GM12878 (cell line): ENCODE measurements at regions not wholly inside any gene's neighbourhood (a gene's known extent, or its start where the extent isn't known, plus 50 kb on each side); places are given as distances from the start of the nearest gene placed in this dataset.

Experiments
- ATAC-seq: fragments of 200-7000 bp; cut with Tn5 transposase; 3 replicates; pipeline ENCODE4 v1.9.1; 2020; ENCODE audit warnings: mild to moderate bottlenecking, moderate library complexity
- BruUV-seq: library from RNA; stranded (reverse); fragments of 400-500 nt; replicated peaks from 2 replicates; lab custom pipeline; 2021; lab: Mats Ljungman, UMichigan
- CTCF ChIA-PET: fragments of 300-600 bp; sonication (Branson Sonifier 250); formaldehyde crosslinking; extraction: SDS; loops from one replicate; lab custom pipeline; 2021; ENCODE audit warnings: inconsistent platforms; lab: Yijun Ruan, JAX
- POLR2A ChIA-PET: fragments of 350-600 bp; formaldehyde crosslinking; extraction: SDS; loops from one replicate; lab custom pipeline; 2021; ENCODE audit warnings: inconsistent platforms; lab: Charles Lee
- RAD21 ChIA-PET: fragments of 300-600 bp; sonication (Branson Sonifier 250); formaldehyde crosslinking; loops from one replicate; lab custom pipeline; 2023; ENCODE audit warnings: antibody characterized with exemption; ENCODE audit not compliant: unreplicated experiment; lab: Charles Lee
- SMC1A ChIA-PET: fragments of 300-600 bp; sonication (Branson Sonifier 250); formaldehyde crosslinking; loops from one replicate; lab custom pipeline; 2023; ENCODE audit not compliant: unreplicated experiment, uncharacterized antibody; lab: Charles Lee
- DNase-seq: peaks from one replicate; pipeline ENCODE4 v3.0.0-alpha.2; 2011; ENCODE audit warnings: low read depth, low spot score
- FAIRE-seq: peaks from 3 replicates; lab custom pipeline; 2011; peaks lifted over from hg19 to GRCh38; lab: Jason Lieb, UNC
- H2AFZ ChIP-seq: 2 replicates; pipeline ENCODE4 v1.6.0; 2011; ENCODE audit warnings: low read depth, low read length, control low read depth; ENCODE audit not compliant: control insufficient read depth
- H3K27ac ChIP-seq: 2 replicates; pipeline ENCODE4 v1.5.1; 2011; ENCODE audit warnings: control low read depth; ENCODE audit not compliant: control insufficient read depth, insufficient read depth
- H3K27me3 ChIP-seq, 2 experiments: replicated peaks in 1 of 2; 2 replicates each; pipeline versions ENCODE4 v1.6.0 to v1.6.1; 2011; ENCODE audit warnings: low read length in 1 of 2; ENCODE audit not compliant: control insufficient read depth in 2 of 2, insufficient read depth in 2 of 2
- H3K36me3 ChIP-seq, 2 experiments: 2 replicates each; pipeline ENCODE4 v1.5.1; 2011; ENCODE audit warnings: low read length in 1 of 2; ENCODE audit not compliant: control insufficient read depth in 2 of 2, insufficient read depth in 2 of 2
- H3K4me1 ChIP-seq: 2 replicates; pipeline ENCODE4 v1.6.1; 2011; ENCODE audit warnings: mild to moderate bottlenecking, low read length, moderate library complexity, mixed read lengths; ENCODE audit not compliant: control insufficient read depth, insufficient read depth
- H3K4me2 ChIP-seq: 2 replicates; pipeline ENCODE4 v1.6.0; 2011; ENCODE audit warnings: control low read depth; ENCODE audit not compliant: control insufficient read depth, insufficient read depth
- H3K4me3 ChIP-seq: fragments of 200-600 bp; sonication (generic); 2 replicates; pipeline ENCODE4 v1.5.1; 2016
- H3K79me2 ChIP-seq: 2 replicates; pipeline ENCODE4 v1.6.0; 2011; ENCODE audit warnings: low read length; ENCODE audit not compliant: control insufficient read depth, insufficient read depth
- H3K9ac ChIP-seq: 2 replicates; pipeline ENCODE4 v1.8.0; 2011; ENCODE audit warnings: low read length, control low read depth, mixed read lengths; ENCODE audit not compliant: control insufficient read depth, insufficient read depth
- H3K9me3 ChIP-seq: replicated peaks from 3 replicates; pipeline ENCODE4 v1.5.1; 2011; ENCODE audit warnings: mild to moderate bottlenecking, low read length; ENCODE audit not compliant: control insufficient read depth, insufficient read depth
- H4K20me1 ChIP-seq: 2 replicates; pipeline ENCODE4 v1.6.0; 2011; ENCODE audit not compliant: control insufficient read depth, insufficient read depth
- BCL11A ChIP-seq: IDR thresholded peaks from 2 replicates; pipeline ENCODE4 v1.6.1; 2011; ENCODE audit warnings: low read depth, low read length
- CBFB ChIP-seq: IDR thresholded peaks from 2 replicates; pipeline ENCODE4 v1.6.1; 2016; ENCODE audit warnings: antibody characterized with exemption, low read depth
- CBX5 ChIP-seq: sonication (generic); IDR thresholded peaks from 2 replicates; pipeline ENCODE4 v1.6.1; 2016; ENCODE audit warnings: low read depth, moderate library complexity, mild to moderate bottlenecking, inconsistent platforms
- EGR1 ChIP-seq, 2 experiments: IDR thresholded peaks; 1 replicate in 1 of 2; 2 replicates in 1 of 2; pipeline ENCODE4 v1.6.1; 2011 to 2012; ENCODE audit warnings: low read depth in 2 of 2, low read length in 2 of 2, borderline replicate concordance in 1 of 2, mild to moderate bottlenecking in 1 of 2, moderate library complexity in 1 of 2
- FOS ChIP-seq: IDR thresholded peaks from 3 replicates; pipeline ENCODE4 v1.6.1; 2011; ENCODE audit warnings: borderline replicate concordance; ENCODE audit not compliant: insufficient read length; ENCODE audit errors: extremely low read depth
- FOXK2 ChIP-seq: fragments of 450-650 bp; IDR thresholded peaks from 2 replicates; pipeline ENCODE4 v1.6.1; 2017; ENCODE audit warnings: mild to moderate bottlenecking, moderate library complexity
- GABPA ChIP-seq: IDR thresholded peaks from 2 replicates; pipeline ENCODE4 v1.6.1; 2014; ENCODE audit warnings: antibody characterized with exemption, low read depth, mild to moderate bottlenecking, inconsistent platforms
- HDAC2 ChIP-seq: fragments of 200-600 bp; sonication (generic); IDR thresholded peaks from 2 replicates; pipeline ENCODE4 v1.6.1; 2017
- LARP7 ChIP-seq: fragments of 450-650 bp; IDR thresholded peaks from 2 replicates; pipeline ENCODE4 v1.6.1; 2017; ENCODE audit warnings: mild to moderate bottlenecking
- MTA3 ChIP-seq: IDR thresholded peaks from 2 replicates; pipeline ENCODE4 v1.6.1; 2012; ENCODE audit warnings: low read length, inconsistent platforms, borderline replicate concordance
- POLR2A ChIP-seq: IDR thresholded peaks from 2 replicates; pipeline ENCODE4 v1.6.1; 2011; ENCODE audit warnings: low read depth, mild to moderate bottlenecking, low read length
- SMAD1 ChIP-seq: fragments of 450-650 bp; IDR thresholded peaks from 2 replicates; pipeline ENCODE4 v1.6.1; 2018; ENCODE audit warnings: mild to moderate bottlenecking, low read depth; ENCODE audit not compliant: partially characterized antibody
- STAT1 ChIP-seq: fragments of 450-650 bp; conservative IDR thresholded peaks from 2 replicates; pipeline ENCODE4 v1.6.1; 2014; ENCODE audit warnings: antibody characterized with exemption, mild to moderate bottlenecking
- TCF7 ChIP-seq: IDR thresholded peaks from 2 replicates; pipeline ENCODE4 v1.6.1; 2014; ENCODE audit warnings: antibody characterized with exemption, borderline replicate concordance
- ZNF24 ChIP-seq: fragments of 450-650 bp; IDR thresholded peaks from 2 replicates; pipeline ENCODE4 v1.6.1; 2017; ENCODE audit warnings: antibody characterized with exemption, mild to moderate bottlenecking
- WGBS: methylation state at CpG from one replicate; pipeline ENCODE4 v1.1.6; 2016; ENCODE audit warnings: low lambda C conversion rate; ENCODE audit not compliant: insufficient replicate concordance, insufficient coverage; ENCODE audit errors: missing lambda C conversion rate; 5-methylcytosine and 5-hydroxymethylcytosine counted together
- in situ Hi-C: fragments of 300-500 bp; cut with MboI; formaldehyde crosslinking; loops from 9 replicates; pipeline ENCODE4 v1.14.3; 2018; ENCODE audit warnings: mixed read lengths
- intact Hi-C: fragments of 100-400 bp; cut with micrococcal nuclease; formaldehyde crosslinking; loops from one replicate; pipeline ENCODE4 v1.14.2; 2022; ENCODE audit not compliant: unreplicated experiment
- TF ChIP-seq, protein P1 (sequence below): fragments of 450-650 bp; IDR thresholded peaks from 2 replicates; pipeline ENCODE4 v1.6.1; 2017; ENCODE audit warnings: low read depth, mild to moderate bottlenecking, moderate library complexity
- TF ChIP-seq, protein P2 (sequence below): fragments of 450-650 bp; IDR thresholded peaks from 2 replicates; pipeline ENCODE4 v1.6.1; 2014; ENCODE audit warnings: mild to moderate bottlenecking

DNA sequence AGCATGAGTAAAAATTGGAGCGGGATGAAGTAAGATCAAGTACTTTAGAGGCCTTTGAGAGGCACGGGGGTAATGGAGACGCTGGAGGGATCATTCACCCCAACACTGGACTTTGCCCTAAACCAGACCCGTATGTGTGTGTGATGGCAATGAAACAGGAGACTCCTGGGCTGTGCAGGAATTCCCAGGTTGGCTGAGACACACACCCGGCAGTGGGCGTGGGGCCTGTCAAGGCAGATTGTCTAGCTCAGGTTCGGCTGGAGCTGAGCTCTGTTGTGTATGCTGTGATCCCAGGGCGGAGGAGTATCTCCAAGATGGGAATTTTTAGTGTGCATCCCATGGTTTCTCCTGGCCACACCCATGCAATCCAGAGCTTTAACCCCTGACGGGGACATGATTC is 83.2 kb upstream of the MC2R start:
- no peak for TF ChIP-seq SMAD1
- no peak for TF ChIP-seq MTA3
- no peak for TF ChIP-seq CBX5
- TF ChIP-seq HDAC2 = no peak
- TF ChIP-seq STAT1 = no peak
- TF ChIP-seq ZNF24 = no peak
- TF ChIP-seq, protein P1, sequence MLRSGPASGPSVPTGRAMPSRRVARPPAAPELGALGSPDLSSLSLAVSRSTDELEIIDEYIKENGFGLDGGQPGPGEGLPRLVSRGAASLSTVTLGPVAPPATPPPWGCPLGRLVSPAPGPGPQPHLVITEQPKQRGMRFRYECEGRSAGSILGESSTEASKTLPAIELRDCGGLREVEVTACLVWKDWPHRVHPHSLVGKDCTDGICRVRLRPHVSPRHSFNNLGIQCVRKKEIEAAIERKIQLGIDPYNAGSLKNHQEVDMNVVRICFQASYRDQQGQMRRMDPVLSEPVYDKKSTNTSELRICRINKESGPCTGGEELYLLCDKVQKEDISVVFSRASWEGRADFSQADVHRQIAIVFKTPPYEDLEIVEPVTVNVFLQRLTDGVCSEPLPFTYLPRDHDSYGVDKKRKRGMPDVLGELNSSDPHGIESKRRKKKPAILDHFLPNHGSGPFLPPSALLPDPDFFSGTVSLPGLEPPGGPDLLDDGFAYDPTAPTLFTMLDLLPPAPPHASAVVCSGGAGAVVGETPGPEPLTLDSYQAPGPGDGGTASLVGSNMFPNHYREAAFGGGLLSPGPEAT = no peak
- TF ChIP-seq GABPA = no peak
- TF ChIP-seq, protein P2, sequence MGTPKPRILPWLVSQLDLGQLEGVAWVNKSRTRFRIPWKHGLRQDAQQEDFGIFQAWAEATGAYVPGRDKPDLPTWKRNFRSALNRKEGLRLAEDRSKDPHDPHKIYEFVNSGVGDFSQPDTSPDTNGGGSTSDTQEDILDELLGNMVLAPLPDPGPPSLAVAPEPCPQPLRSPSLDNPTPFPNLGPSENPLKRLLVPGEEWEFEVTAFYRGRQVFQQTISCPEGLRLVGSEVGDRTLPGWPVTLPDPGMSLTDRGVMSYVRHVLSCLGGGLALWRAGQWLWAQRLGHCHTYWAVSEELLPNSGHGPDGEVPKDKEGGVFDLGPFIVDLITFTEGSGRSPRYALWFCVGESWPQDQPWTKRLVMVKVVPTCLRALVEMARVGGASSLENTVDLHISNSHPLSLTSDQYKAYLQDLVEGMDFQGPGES = no peak
- TF ChIP-seq BCL11A = no peak
- TF ChIP-seq EGR1 (IDR thresholded peaks at IDR 0.05; ENCODE audit: borderline replicate concordance in 1 of 2, low read depth in 2 of 2, low read length in 2 of 2) = no peak
- no peak for TF ChIP-seq FOXK2
- TF ChIP-seq FOS = no peak
- TF ChIP-seq TCF7 = no peak
- TF ChIP-seq CBFB = no peak
- TF ChIP-seq LARP7 = no peak
- TF ChIP-seq POLR2A = no peak
- DNase-seq (no peak), FAIRE-seq (no peak), ATAC-seq (no peak)
- Histone ChIP-seq H3K4me2 (no peak overlapping the region), H3K27me3 (no peaks in the 10 kb centered on the region; a peak in 1 of 4 replicates), H3K36me3 (no peaks in the 10 kb centered on the region), H3K9ac (no peak overlapping the region), H2AFZ (no peak overlapping the region), H3K9me3 (no peaks in the 10 kb centered on the region), H3K4me3 (no peak overlapping the region), H3K4me1 (no peaks in the 10 kb centered on the region), H4K20me1 (no peaks in the 10 kb centered on the region), H3K79me2 (no peaks in the 10 kb centered on the region), H3K27ac (no peak overlapping the region)
- CTCF ChIA-PET = no interaction called here
- RAD21 ChIA-PET = no interaction called here
- WGBS = 38% methylated on average over 9 of the region's 9 CpGs
- intact Hi-C loops (no loop called here), in situ Hi-C loops (no loop called here)
- BruUV-seq = no TSS peak
- SMC1A ChIA-PET = no interaction called here
- POLR2A ChIA-PET = no interaction called here
